ENCODE measurements at regions not wholly inside any gene's neighbourhood (a gene's known extent, or its start where the extent isn't known, plus 50 kb on each side); places are given as distances from the start of the nearest gene placed in this dataset.

GRCh38 chr2:180449171-180449915 lies 442.2 kb upstream of the CWC22 start:
- DNase-seq (ENCODE audit: low spot score in 2 of 2) (no peak), ATAC-seq (no peak)
- H3K9me3 Mint-ChIP-seq: no peaks in the 10 kb centered on the region

GRCh38 chr2:180446492-180446891 lies 439.4 kb upstream of the CWC22 start:
- no peaks in the 10 kb centered on the region for H3K36me3 Mint-ChIP-seq
- H3K4me1 Mint-ChIP-seq: no peaks in the 10 kb centered on the region

More at GRCh38 chr2:180449171-180449915, 442.2 kb upstream of the CWC22 start:
- Mint-ChIP-seq H3K4me3 (no peak overlapping the region), H3K4me1 (no peaks in the 10 kb centered on the region), H3K36me3 (no peaks in the 10 kb centered on the region), H3K27ac (no peak overlapping the region)

GRCh38 chr2:180443888-180444287 lies 436.8 kb upstream of the CWC22 start:
- no peak overlapping the region for H3K4me3 Mint-ChIP-seq
- ATAC-seq (no peak), DNase-seq (ENCODE audit: low spot score in 2 of 2) (no peak)
- peaks cover 2% of the 10 kb centered on the region for H3K9me3 Mint-ChIP-seq
- H3K27ac Mint-ChIP-seq: no peak overlapping the region
- H3K36me3 Mint-ChIP-seq: no peaks in the 10 kb centered on the region
- no peaks in the 10 kb centered on the region for H3K4me1 Mint-ChIP-seq

More at GRCh38 chr2:180446492-180446891, 439.4 kb upstream of the CWC22 start:
- ATAC-seq: no peak
- DNase-seq (ENCODE audit: low spot score in 2 of 2): no peak
- peaks cover 2% of the 10 kb centered on the region for H3K9me3 Mint-ChIP-seq
- H3K4me3 Mint-ChIP-seq: no peak overlapping the region
- H3K27ac Mint-ChIP-seq: no peak overlapping the region

GRCh38 chr2:180442860-180443644 lies 436.0 kb upstream of the CWC22 start:
- no peak for ATAC-seq
- H3K4me3 Mint-ChIP-seq: no peak overlapping the region
- no peaks in the 10 kb centered on the region for H3K36me3 Mint-ChIP-seq
- H3K9me3 Mint-ChIP-seq: peaks cover 2% of the 10 kb centered on the region
- no peaks in the 10 kb centered on the region for H3K4me1 Mint-ChIP-seq
- DNase-seq (ENCODE audit: low spot score in 2 of 2): no peak
- H3K27ac Mint-ChIP-seq: no peak overlapping the region

GRCh38 chr2:180419212-180419611 lies 412.1 kb upstream of the CWC22 start:
- Mint-ChIP-seq H3K36me3 (no peaks in the 10 kb centered on the region), H3K9me3 (peaks cover 2% of the 10 kb centered on the region), H3K4me1 (no peaks in the 10 kb centered on the region), H3K4me3 (no peak overlapping the region), H3K27ac (no peak overlapping the region)
- no peak for ATAC-seq
- DNase-seq (ENCODE audit: low spot score in 2 of 2): no peak

GRCh38 chr2:180416627-180417026 lies 409.5 kb upstream of the CWC22 start:
- ATAC-seq (no peak), DNase-seq (ENCODE audit: low spot score in 2 of 2) (no peak)
- H3K27ac Mint-ChIP-seq: no peak overlapping the region
- H3K4me1 Mint-ChIP-seq: no peaks in the 10 kb centered on the region
- no peaks in the 10 kb centered on the region for H3K9me3 Mint-ChIP-seq
- H3K4me3 Mint-ChIP-seq: no peak overlapping the region
- H3K36me3 Mint-ChIP-seq: no peaks in the 10 kb centered on the region

- Mint-ChIP-seq H3K4me3 (no peak overlapping the region), H3K27ac (no peak overlapping the region)
These were observed 406.2 kb upstream of the CWC22 start for GRCh38 chr2:180413336-180413735.

GRCh38 chr2:180412219-180412618 lies 405.1 kb upstream of the CWC22 start:
- Mint-ChIP-seq H3K4me1 (no peaks in the 10 kb centered on the region), H3K36me3 (no peaks in the 10 kb centered on the region)
- DNase-seq (ENCODE audit: low spot score in 2 of 2): no peak

More at GRCh38 chr2:180413336-180413735, 406.2 kb upstream of the CWC22 start:
- no peak for ATAC-seq
- DNase-seq (ENCODE audit: low spot score in 2 of 2): no peak
- no peaks in the 10 kb centered on the region for H3K36me3 Mint-ChIP-seq
- no peaks in the 10 kb centered on the region for H3K4me1 Mint-ChIP-seq
- H3K9me3 Mint-ChIP-seq: no peaks in the 10 kb centered on the region

GRCh38 chr2:180411661-180412060 lies 404.6 kb upstream of the CWC22 start:
- Mint-ChIP-seq H3K27ac (no peak overlapping the region), H3K4me1 (no peaks in the 10 kb centered on the region), H3K4me3 (no peak overlapping the region), H3K9me3 (no peaks in the 10 kb centered on the region), H3K36me3 (no peaks in the 10 kb centered on the region)
- ATAC-seq: no peak
- no peak for DNase-seq (ENCODE audit: low spot score in 2 of 2)

More at GRCh38 chr2:180412219-180412618, 405.1 kb upstream of the CWC22 start:
- Mint-ChIP-seq H3K4me3 (no peak overlapping the region), H3K9me3 (no peaks in the 10 kb centered on the region), H3K27ac (no peak overlapping the region)
- no peak for ATAC-seq

GRCh38 chr2:180406687-180407086 lies 399.6 kb upstream of the CWC22 start:
- no peak for ATAC-seq
- DNase-seq (ENCODE audit: low spot score in 2 of 2): no peak
- Mint-ChIP-seq H3K4me1 (no peaks in the 10 kb centered on the region), H3K36me3 (no peaks in the 10 kb centered on the region), H3K9me3 (no peaks in the 10 kb centered on the region), H3K27ac (no peak overlapping the region), H3K4me3 (no peak overlapping the region)

GRCh38 chr2:180405520-180405919 lies 398.4 kb upstream of the CWC22 start:
- ATAC-seq: no peak
- Mint-ChIP-seq H3K9me3 (no peaks in the 10 kb centered on the region), H3K4me3 (no peak overlapping the region), H3K4me1 (no peaks in the 10 kb centered on the region), H3K27ac (no peak overlapping the region), H3K36me3 (no peaks in the 10 kb centered on the region)
- no peak for DNase-seq (ENCODE audit: low spot score in 2 of 2)

GRCh38 chr2:180394305-180394704 lies 387.2 kb upstream of the CWC22 start:
- ATAC-seq (no peak), DNase-seq (ENCODE audit: low spot score in 2 of 2) (no peak)
- Mint-ChIP-seq H3K36me3 (no peaks in the 10 kb centered on the region), H3K4me3 (no peak overlapping the region), H3K4me1 (no peaks in the 10 kb centered on the region), H3K27ac (no peak overlapping the region), H3K9me3 (peaks cover 8% of the 10 kb centered on the region)

GRCh38 chr2:180385601-180386201 lies 378.6 kb upstream of the CWC22 start:
- H3K27ac Mint-ChIP-seq: no peak overlapping the region
- no peaks in the 10 kb centered on the region for H3K4me1 Mint-ChIP-seq

GRCh38 chr2:180376066-180376465 lies 369.0 kb upstream of the CWC22 start:
- Mint-ChIP-seq H3K4me1 (no peaks in the 10 kb centered on the region), H3K27ac (no peak overlapping the region), H3K4me3 (no peak overlapping the region), H3K9me3 (no peaks in the 10 kb centered on the region), H3K36me3 (no peaks in the 10 kb centered on the region)
- DNase-seq (ENCODE audit: low spot score in 2 of 2): no peak
- ATAC-seq: no peak

More at GRCh38 chr2:180385601-180386201, 378.6 kb upstream of the CWC22 start:
- no peak for ATAC-seq
- Mint-ChIP-seq H3K36me3 (no peaks in the 10 kb centered on the region), H3K9me3 (peaks cover 6% of the 10 kb centered on the region), H3K4me3 (no peak overlapping the region)
- DNase-seq (ENCODE audit: low spot score in 2 of 2): no peak

GRCh38 chr2:180374502-180375281 lies 367.6 kb upstream of the CWC22 start:
- ATAC-seq: no peak
- H3K27ac Mint-ChIP-seq: no peak overlapping the region
- no peak overlapping the region for H3K4me3 Mint-ChIP-seq
- no peaks in the 10 kb centered on the region for H3K36me3 Mint-ChIP-seq
- no peak for DNase-seq (ENCODE audit: low spot score in 2 of 2)
- no peaks in the 10 kb centered on the region for H3K4me1 Mint-ChIP-seq
- no peaks in the 10 kb centered on the region for H3K9me3 Mint-ChIP-seq

Measured in stimulated activated effector memory CD8-positive, alpha-beta T cell treated with anti-CD3 and anti-CD28 coated beads, Interleukin-12 subunit alpha, Interleukin-12 subunit beta, amount 100 ng/mL, for 72 hours (primary cell).